LNCAP (cell line): ENCODE measurements at regions not wholly inside any gene's neighbourhood (a gene's known extent, or its start where the extent isn't known, plus 50 kb on each side); places are given as distances from the start of the nearest gene placed in this dataset.

Source experiments
- CTCF ChIP-seq: fragments of 450-650 bp; IDR thresholded peaks from 2 replicates; pipeline ENCODE4 v1.5.1; 2017; ENCODE audit warnings: mild to moderate bottlenecking

DNA sequence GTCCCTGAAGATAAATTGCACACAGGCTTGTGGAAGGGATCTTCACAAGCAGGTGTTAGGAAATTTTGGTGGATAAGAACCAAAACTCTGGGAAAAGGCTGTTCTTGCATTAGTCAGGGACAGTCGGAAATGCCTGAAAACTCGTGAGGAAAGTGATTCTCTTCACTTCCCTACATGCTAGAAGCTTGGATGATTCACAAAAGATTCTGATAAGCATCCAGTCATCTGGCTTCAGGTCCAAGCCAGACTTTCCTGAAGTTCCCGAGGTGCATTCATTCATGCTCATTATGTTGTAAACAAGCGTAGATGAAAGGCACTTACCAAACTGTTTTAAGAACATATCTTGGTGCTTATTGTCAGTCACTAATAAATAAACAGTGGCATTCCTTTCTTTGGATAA lies 1028.7 kb downstream of the NTRK3 start:
- no peak for TF ChIP-seq CTCF

GRCh38 chr15:87225436-87225835 lies 1031.1 kb downstream of the NTRK3 start:
- TF ChIP-seq CTCF, result no peak

GRCh38 chr15:87224404-87224803 lies 1032.1 kb downstream of the NTRK3 start:
- TF ChIP-seq CTCF, result no peak

GRCh38 chr15:87219650-87220615 lies 1036.6 kb downstream of the NTRK3 start:
- no peak for TF ChIP-seq CTCF

- no peak for TF ChIP-seq CTCF
Observed at GRCh38 chr15:87215100-87215499, 1041.4 kb downstream of the NTRK3 start.

GRCh38 chr15:87213626-87214025 lies 1042.9 kb downstream of the NTRK3 start:
- no peak for TF ChIP-seq CTCF

DNA sequence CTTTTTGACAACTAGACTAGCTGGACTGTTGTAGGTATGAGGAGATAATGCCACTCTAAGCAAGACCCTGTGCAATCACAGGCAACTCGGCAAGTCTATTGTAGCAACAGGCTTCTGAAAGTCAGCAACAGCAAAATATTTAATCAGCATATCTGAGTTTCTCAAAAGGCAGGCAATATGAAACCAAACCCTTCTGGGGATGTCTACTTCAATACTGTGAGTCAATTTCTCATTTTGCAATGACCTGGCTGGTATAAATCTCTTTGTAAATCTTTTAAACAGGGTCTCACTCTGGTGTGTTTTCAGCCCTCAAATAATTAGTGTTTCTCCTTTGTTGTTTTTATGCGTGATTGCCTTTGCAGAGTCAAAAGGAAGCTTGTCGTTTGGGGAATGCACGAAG lies 1044.5 kb downstream of the NTRK3 start:
- no peak for TF ChIP-seq CTCF

DNA sequence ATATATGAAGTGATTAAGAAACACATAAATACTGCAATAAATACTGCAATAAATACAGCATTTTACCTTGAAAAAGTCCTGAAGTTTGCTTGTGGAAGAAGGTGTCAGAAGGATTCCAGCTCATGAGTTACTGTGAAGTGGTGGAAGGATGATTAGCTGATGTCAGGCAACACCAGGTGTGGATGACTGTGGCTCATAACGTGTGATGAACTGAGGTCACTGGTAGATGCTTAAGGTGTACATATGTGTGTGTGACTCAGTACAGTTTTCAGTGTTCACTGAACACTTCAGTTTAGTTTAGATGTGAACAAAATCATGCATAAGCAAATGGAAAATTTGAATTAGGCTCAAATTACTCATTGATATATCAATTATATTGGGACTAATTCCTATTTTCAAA lies 1045.0 kb downstream of the NTRK3 start:
- TF ChIP-seq CTCF, result no peak
